ENCODE measurements at regions not wholly inside any gene's neighbourhood (a gene's known extent, or its start where the extent isn't known, plus 50 kb on each side); places are given as distances from the start of the nearest gene placed in this dataset.

DNA sequence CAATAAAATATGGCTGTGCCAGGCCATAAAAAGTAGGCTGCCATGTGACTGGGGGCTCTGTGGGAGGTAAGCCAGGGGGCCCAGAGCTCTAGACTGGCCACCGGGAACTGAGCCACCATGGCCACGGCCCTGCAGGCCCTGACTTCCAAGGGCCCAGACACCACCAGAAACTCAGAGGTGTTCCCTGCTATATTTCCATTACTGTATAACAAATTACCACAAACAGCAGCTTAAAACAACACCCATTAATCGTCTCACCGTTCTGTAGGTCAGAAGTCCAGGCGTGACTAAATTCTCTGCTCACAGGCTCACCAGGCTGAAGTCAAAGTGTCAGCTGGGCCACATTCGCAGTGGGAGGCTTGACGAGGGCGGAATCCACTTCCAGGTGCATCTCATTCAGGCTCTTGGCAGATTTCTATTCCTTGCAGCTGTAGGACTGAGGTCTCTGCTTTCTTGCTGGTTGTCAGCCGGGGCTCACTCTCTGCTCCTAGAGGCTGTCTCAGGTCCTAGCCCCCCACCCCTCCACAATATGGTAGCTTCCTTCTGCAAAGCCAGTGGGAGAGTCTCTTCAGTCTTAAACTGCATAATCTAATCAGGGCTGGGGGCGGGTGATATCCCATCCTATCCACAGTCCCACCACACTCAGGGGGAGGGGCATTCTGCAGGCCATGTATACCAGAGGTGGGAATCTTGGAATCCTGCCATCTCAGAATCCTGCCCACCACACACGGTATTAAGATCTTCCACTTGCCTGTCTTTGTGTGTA, 125.4 kb downstream of the C5orf15 start:
- TF ChIP-seq, protein P1, sequence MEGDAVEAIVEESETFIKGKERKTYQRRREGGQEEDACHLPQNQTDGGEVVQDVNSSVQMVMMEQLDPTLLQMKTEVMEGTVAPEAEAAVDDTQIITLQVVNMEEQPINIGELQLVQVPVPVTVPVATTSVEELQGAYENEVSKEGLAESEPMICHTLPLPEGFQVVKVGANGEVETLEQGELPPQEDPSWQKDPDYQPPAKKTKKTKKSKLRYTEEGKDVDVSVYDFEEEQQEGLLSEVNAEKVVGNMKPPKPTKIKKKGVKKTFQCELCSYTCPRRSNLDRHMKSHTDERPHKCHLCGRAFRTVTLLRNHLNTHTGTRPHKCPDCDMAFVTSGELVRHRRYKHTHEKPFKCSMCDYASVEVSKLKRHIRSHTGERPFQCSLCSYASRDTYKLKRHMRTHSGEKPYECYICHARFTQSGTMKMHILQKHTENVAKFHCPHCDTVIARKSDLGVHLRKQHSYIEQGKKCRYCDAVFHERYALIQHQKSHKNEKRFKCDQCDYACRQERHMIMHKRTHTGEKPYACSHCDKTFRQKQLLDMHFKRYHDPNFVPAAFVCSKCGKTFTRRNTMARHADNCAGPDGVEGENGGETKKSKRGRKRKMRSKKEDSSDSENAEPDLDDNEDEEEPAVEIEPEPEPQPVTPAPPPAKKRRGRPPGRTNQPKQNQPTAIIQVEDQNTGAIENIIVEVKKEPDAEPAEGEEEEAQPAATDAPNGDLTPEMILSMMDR (conservative IDR thresholded peaks at IDR 0.05; ENCODE audit: low read depth, low read length), result no peak
- H3K4me3 ChIP-seq (ENCODE audit: low read length), result no peak overlapping the region
- no peak for DNase-seq (ENCODE audit: low read depth)

DNA sequence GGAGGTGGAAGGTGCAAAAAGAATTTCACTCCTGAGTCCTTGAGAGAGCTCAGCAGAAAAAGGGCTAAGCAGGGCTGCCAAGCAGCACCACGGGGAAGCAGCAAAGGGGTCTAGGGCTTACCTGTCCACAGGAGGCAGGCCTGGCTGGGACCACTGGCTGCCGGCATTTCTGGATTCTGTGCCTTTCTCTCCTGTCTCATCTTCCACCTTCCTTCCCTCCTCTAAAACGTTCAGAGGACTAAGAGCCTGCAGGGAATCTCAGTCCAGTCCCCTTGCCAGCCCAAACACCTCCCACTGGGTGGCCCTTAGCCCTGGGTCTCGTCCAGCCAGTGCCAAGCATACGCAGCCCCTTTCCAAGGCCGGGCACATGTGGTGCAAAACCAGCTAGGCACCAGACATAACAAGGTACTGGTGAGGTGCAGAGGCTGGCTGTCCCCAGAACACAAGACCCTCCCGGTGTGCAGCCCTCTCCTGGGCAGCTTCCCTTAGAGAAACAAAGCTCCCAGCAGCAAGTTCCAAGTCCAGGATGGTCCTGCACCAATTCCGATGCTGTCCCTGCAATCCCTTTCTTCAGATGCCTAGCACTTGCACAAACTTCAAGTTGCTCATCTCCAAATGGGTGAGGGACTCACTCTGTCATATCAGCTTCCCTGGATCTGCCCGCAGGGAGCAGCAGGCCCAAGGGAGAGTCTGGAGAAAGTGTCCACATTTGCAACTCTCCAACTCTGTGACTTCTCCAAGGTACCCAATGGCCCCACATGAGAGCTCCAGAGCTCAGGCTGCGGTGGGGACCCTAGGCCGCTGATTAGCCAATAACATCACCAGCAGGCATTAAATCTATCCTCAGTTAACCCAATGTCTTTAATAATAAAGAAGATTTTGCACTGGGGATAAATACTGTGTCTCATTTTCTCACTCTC, 126.3 kb downstream of the C5orf15 start:
- no peak for DNase-seq (ENCODE audit: low read depth)
- H3K4me3 ChIP-seq (ENCODE audit: low read length), result no peak overlapping the region
- TF ChIP-seq, protein P1 (conservative IDR thresholded peaks at IDR 0.05; ENCODE audit: low read depth, low read length), result no peak

DNA sequence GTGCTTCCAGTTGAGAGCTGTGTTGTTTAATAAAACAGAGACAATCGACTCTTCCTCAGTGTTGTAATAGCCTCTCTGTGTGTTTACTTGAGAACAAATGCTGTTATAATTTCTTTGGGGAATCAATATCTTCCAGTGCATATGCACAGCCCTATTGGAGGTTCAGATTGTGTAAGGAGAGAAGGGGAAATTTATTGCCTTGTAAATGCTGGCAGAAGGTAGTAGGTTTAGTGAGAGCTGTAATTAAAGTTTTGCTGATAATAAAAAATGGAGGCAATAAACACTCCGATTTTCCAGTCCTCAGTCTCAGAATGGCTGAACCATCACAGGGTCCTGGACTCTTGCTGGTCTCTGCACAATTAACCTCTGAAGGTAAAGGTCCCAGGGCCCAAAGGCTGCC, 128.3 kb downstream of the C5orf15 start:
- no peak for DNase-seq (ENCODE audit: low read depth)
- TF ChIP-seq, protein P1 (conservative IDR thresholded peaks at IDR 0.05; ENCODE audit: low read depth, low read length), result no peak
- H3K4me3 ChIP-seq (ENCODE audit: low read length), result no peak overlapping the region

DNA sequence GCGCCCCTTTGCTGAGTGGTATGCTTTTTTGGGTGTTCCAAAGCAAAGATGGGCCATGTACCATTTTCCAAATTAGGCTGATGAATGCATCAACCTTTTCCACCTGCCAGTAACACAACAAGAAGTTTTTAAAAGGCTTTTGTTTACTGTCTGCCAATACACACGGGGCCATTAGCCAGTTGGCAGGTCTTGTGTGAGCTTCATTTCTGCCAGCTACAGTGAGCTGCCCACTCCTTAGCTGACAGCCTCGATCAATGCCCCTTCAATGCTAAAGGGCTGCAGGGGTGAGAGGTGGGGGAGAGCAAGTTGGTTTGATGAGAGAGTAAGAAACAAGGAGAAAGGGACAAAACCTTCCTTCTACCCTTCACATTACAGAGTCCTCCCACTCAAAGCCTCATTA, 128.7 kb downstream of the C5orf15 start:
- no peak overlapping the region for H3K4me3 ChIP-seq (ENCODE audit: low read length)
- TF ChIP-seq, protein P1 (conservative IDR thresholded peaks at IDR 0.05; ENCODE audit: low read depth, low read length), result no peak
- DNase-seq (ENCODE audit: low read depth), result no peak

DNA sequence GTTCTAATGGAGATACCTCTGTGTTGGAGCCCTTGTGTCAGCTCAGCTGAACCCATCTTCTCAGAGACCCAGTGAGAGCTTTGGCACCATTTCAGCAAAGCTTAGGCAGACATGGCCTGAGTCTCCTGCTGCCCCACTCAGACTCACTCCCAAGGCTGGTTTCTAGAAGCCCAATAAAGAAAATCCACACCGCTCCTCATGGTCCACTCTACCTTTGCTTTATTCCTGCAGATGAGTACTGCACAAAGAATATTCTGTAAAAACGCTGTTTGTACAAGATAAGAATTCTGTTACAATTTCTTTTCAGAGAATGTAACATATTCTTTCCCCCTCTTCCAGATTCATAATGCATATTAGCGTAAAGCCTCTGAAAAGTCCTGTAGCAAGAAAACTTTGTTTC, 129.3 kb downstream of the C5orf15 start:
- no peak for DNase-seq (ENCODE audit: low read depth)
- TF ChIP-seq, protein P1 (conservative IDR thresholded peaks at IDR 0.05; ENCODE audit: low read depth, low read length), result no peak

DNA sequence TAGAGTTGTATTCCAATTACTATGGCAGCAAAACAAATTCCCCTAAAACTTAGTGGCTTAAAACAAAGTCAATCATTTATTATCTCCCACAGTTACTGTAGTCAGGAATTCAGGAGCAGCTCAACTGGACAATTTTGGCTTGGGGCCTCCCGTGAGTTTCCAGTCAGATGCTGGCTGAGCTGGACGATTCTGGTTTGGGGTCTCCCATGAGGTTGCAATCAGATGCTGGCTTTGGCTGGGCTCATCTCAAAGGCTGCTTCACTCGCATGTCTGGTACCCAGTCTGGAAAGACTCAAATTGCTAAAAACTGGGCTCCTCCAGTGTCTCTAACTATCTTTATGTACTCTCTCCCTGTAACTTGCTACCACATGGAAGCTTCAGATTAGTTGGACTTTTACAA, 130.1 kb downstream of the C5orf15 start:
- no peak overlapping the region for H3K4me3 ChIP-seq (ENCODE audit: low read length)
- DNase-seq (ENCODE audit: low read depth), result no peak
- TF ChIP-seq, protein P1 (conservative IDR thresholded peaks at IDR 0.05; ENCODE audit: low read depth, low read length), result no peak

More for the DNA sequence above, 129.3 kb downstream of the C5orf15 start:
- H3K4me3 ChIP-seq (ENCODE audit: low read length), result no peak overlapping the region
